GM12891 (cell line): ENCODE measurements at regions not wholly inside any gene's neighbourhood (a gene's known extent, or its start where the extent isn't known, plus 50 kb on each side); places are given as distances from the start of the nearest gene placed in this dataset.
"Not testable (repeated sequence)": the region's sequence is repeated elsewhere in the genome, so short reads cannot be mapped to it uniquely, and the experiment has no call there.

Source experiments
- DNase-seq: peaks from one replicate; pipeline ENCODE4 v3.0.0; 2011; ENCODE audit warnings: low spot score; ENCODE audit not compliant: insufficient read length
- FAIRE-seq: peaks from 2 replicates; lab custom pipeline; 2011; peaks lifted over from hg19 to GRCh38; lab: Jason Lieb, UNC
- PAX5 ChIP-seq: IDR thresholded peaks from 2 replicates; pipeline ENCODE4 v1.6.1; 2011; ENCODE audit warnings: low read length, moderate library complexity, mild to moderate bottlenecking; ENCODE audit not compliant: insufficient read depth, severe bottlenecking
- POLR2A ChIP-seq: IDR thresholded peaks from 2 replicates; pipeline ENCODE4 v1.6.1; 2011; ENCODE audit warnings: low read depth, low read length, control low read depth
- POLR2AphosphoS5 ChIP-seq: IDR thresholded peaks from 2 replicates; pipeline ENCODE4 v1.6.1; 2011; ENCODE audit warnings: low read depth, low read length, control low read depth
- POU2F2 ChIP-seq: IDR thresholded peaks from 2 replicates; pipeline ENCODE4 v1.6.1; 2011; ENCODE audit warnings: low read depth, mild to moderate bottlenecking, control low read depth, low read length, moderate library complexity
- SPI1 ChIP-seq: IDR thresholded peaks from 2 replicates; pipeline ENCODE4 v1.6.1; 2011; ENCODE audit warnings: low read depth, low read length, control low read depth
- TAF1 ChIP-seq: IDR thresholded peaks from 2 replicates; pipeline ENCODE4 v1.6.1; 2011; ENCODE audit warnings: low read depth, low read length, control low read depth

- TF ChIP-seq POLR2A (no peak), POU2F2 (no peak), PAX5 (no peak), POLR2AphosphoS5 (no peak), TAF1 (no peak), SPI1 (no peak)
- FAIRE-seq (no peak), DNase-seq (no peak)
Measured at GRCh38 chr5:163309914-163310313, 127.5 kb upstream of the CCNG1 start.

GRCh38 chr5:163310997-163311396 lies 126.4 kb upstream of the CCNG1 start:
- TF ChIP-seq POLR2A: no peak
- TF ChIP-seq PAX5: no peak
- TF ChIP-seq SPI1: no peak
- no peak for TF ChIP-seq TAF1
- TF ChIP-seq POU2F2: no peak
- no peak for TF ChIP-seq POLR2AphosphoS5
- FAIRE-seq (no peak), DNase-seq (no peak)

- TF ChIP-seq PAX5 (no peak), POLR2AphosphoS5 (no peak), POLR2A (no peak), TAF1 (no peak), POU2F2 (no peak), SPI1 (no peak)
- DNase-seq (no peak), FAIRE-seq (no peak)
Measured at GRCh38 chr5:163312598-163312997, 124.8 kb upstream of the CCNG1 start.

GRCh38 chr5:163313049-163313448 lies 124.3 kb upstream of the CCNG1 start:
- DNase-seq, FAIRE-seq: not testable (repeated sequence)

- FAIRE-seq, DNase-seq: not testable (repeated sequence)
Measured at GRCh38 chr5:163316374-163316773, 121.0 kb upstream of the CCNG1 start.

GRCh38 chr5:163318707-163319106 lies 118.7 kb upstream of the CCNG1 start:
- DNase-seq: no peak
- FAIRE-seq: no peak
- no peak for TF ChIP-seq POLR2A
- no peak for TF ChIP-seq PAX5
- TF ChIP-seq POU2F2: no peak
- TF ChIP-seq SPI1: no peak
- no peak for TF ChIP-seq POLR2AphosphoS5
- TF ChIP-seq TAF1: no peak

GRCh38 chr5:163321511-163321910 lies 115.9 kb upstream of the CCNG1 start:
- FAIRE-seq (no peak), DNase-seq (no peak)
- TF ChIP-seq SPI1 (no peak), POLR2A (no peak), POLR2AphosphoS5 (no peak), POU2F2 (no peak), TAF1 (no peak), PAX5 (no peak)

GRCh38 chr5:163330723-163331668 lies 106.4 kb upstream of the CCNG1 start:
- no peak for TF ChIP-seq SPI1
- no peak for TF ChIP-seq POLR2A
- TF ChIP-seq PAX5: no peak
- TF ChIP-seq POLR2AphosphoS5: no peak
- TF ChIP-seq POU2F2: no peak
- no peak for TF ChIP-seq TAF1
- FAIRE-seq (no peak), DNase-seq (no peak)

GRCh38 chr5:163336074-163336473 lies 101.3 kb upstream of the CCNG1 start:
- not testable (repeated sequence) for DNase-seq, FAIRE-seq

GRCh38 chr5:163339148-163339547 lies 98.2 kb upstream of the CCNG1 start:
- DNase-seq (no peak), FAIRE-seq (no peak)
- no peak for TF ChIP-seq POLR2A
- TF ChIP-seq TAF1: no peak
- TF ChIP-seq POLR2AphosphoS5: no peak
- TF ChIP-seq POU2F2: no peak
- no peak for TF ChIP-seq PAX5
- TF ChIP-seq SPI1: no peak

- not testable (repeated sequence) for FAIRE-seq
Measured at GRCh38 chr5:163340378-163340777, 97.0 kb upstream of the CCNG1 start.

More at GRCh38 chr5:163340378-163340777, 97.0 kb upstream of the CCNG1 start:
- not testable (repeated sequence) for DNase-seq
